SJCRH30 (cell line): ENCODE measurements at regions not wholly inside any gene's neighbourhood (a gene's known extent, or its start where the extent isn't known, plus 50 kb on each side); places are given as distances from the start of the nearest gene placed in this dataset.

Experiments used
- DNase-seq, 2 experiments: peaks; one replicate each; pipeline ENCODE4 v3.0.0-alpha.2; 2015 to 2020
- H3K27ac ChIP-seq: fragments of 250-450 bp; sonication (Bioruptor Pico); 2 replicates; pipeline ENCODE4 v1.5.1; 2020; ENCODE audit warnings: mild to moderate bottlenecking, moderate library complexity
- H3K27me3 ChIP-seq: fragments of 250-450 bp; sonication (Bioruptor Pico); 2 replicates; pipeline ENCODE4 v1.5.1; 2020; ENCODE audit warnings: mild to moderate bottlenecking, moderate library complexity
- H3K36me3 ChIP-seq: fragments of 250-450 bp; sonication (Bioruptor Pico); 2 replicates; pipeline ENCODE4 v1.5.1; 2020; ENCODE audit warnings: mild to moderate bottlenecking, moderate library complexity
- H3K4me1 ChIP-seq: fragments of 250-450 bp; sonication (Bioruptor Pico); 2 replicates; pipeline ENCODE4 v1.5.1; 2020; ENCODE audit warnings: mild to moderate bottlenecking, moderate library complexity
- H3K4me3 ChIP-seq: fragments of 250-450 bp; sonication (Bioruptor Pico); 2 replicates; pipeline ENCODE4 v1.5.1; 2020; ENCODE audit warnings: mild to moderate bottlenecking, moderate library complexity
- H3K9me3 ChIP-seq: fragments of 250-450 bp; sonication (Bioruptor Pico); replicated peaks from 2 replicates; pipeline ENCODE4 v1.5.1; 2020; ENCODE audit warnings: mild to moderate bottlenecking, moderate library complexity

DNA sequence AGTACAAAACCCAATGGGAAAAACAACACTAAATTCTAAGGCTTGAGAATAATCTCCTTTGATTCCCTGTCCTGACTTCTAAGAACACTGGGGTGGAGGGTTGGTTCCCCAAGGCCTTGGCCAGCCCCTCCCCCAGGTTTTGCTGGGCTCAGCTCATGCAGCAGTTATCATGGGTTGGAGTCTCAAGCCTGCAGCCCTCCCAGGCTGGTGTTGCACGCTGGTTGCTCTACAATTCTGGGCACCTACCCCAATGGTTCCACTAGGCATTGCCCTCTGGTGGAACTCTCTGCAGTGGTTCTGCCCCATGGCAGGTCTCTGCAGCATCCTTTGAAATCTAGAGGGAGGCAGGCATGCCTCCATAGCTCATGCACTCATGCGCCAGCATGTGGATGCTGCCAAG lies 184.4 kb upstream of the PALMD start:
- H3K4me3 ChIP-seq = no peak overlapping the region
- no peak overlapping the region for H3K27ac ChIP-seq
- no peak for DNase-seq
- H3K36me3 ChIP-seq = no peaks in the 10 kb centered on the region
- peaks cover 46% of the 10 kb centered on the region for H3K4me1 ChIP-seq
- 0 out of 2 replicates have a peak, but pooled peaks cover 2% of the 10 kb centered on the region for H3K9me3 ChIP-seq
- H3K27me3 ChIP-seq = no peaks in the 10 kb centered on the region

DNA sequence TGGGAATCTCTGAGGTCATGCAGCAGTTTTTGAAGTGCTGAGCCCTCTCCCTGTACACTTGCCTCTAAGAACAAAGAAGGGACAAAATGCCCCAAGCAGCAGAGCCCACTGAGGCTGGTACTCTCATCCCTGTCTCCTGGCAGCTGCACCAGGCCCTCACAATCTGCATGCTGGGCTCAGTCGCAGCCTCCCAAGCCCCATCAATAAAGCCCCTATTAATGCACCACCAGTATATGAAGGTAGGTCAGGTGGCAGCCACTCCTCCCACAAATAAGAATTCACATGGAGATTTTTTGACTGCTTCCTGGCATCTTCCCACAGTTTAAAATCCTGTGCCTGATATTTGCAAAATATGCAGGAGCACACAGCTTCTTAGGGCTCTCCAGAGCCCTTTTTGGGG lies 181.2 kb upstream of the PALMD start:
- DNase-seq = no peak
- H3K9me3 ChIP-seq = no peaks in the 10 kb centered on the region
- no peaks in the 10 kb centered on the region for H3K27me3 ChIP-seq
- no peaks in the 10 kb centered on the region for H3K36me3 ChIP-seq
- H3K4me3 ChIP-seq = no peak overlapping the region
- peaks cover 37% of the 10 kb centered on the region for H3K4me1 ChIP-seq
- peak overlapping the region; percentile 16; the same call in 1 of the 2 replicates for H3K27ac ChIP-seq

DNA sequence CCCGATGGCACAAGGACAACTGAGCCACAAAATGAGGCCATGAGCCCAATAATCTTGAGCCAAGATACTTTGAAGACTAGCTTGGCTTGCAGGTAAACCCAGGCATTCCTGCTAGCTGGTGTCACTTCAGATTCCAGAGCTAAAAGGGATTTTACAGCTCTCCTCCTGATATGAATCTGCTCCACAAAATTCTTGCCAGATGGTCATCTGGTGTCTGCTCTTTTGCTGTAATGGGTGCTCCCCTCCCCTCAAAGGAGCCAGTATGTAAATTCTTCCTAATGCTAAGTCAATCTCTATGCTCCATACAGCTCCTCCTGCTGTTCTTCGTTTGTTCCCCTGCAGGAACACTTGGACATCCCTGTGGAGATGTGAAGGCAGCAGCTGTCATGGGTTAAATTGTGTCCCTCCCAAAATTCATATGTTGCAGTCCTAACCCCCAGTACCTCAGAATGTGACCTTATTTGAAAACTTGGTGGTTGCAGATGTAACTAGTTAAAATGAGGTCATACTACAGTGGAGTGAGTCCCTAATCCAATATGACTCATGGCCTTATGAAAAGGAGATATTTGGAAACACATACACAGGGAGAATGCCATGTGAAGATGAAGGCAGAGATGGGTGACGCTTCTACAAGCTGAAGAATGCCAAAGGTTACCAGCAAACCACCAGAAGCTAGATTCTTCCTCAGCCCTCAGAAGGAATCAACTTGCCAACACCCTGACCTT lies 180.6 kb upstream of the PALMD start:
- no peaks in the 10 kb centered on the region for H3K27me3 ChIP-seq
- H3K4me3 ChIP-seq = no peak overlapping the region
- no peaks in the 10 kb centered on the region for H3K9me3 ChIP-seq
- H3K4me1 ChIP-seq = peaks cover 37% of the 10 kb centered on the region
- H3K27ac ChIP-seq = peak overlapping the region; percentile 16
- peak; percentile 53 to 57 for DNase-seq
- no peaks in the 10 kb centered on the region for H3K36me3 ChIP-seq

DNA sequence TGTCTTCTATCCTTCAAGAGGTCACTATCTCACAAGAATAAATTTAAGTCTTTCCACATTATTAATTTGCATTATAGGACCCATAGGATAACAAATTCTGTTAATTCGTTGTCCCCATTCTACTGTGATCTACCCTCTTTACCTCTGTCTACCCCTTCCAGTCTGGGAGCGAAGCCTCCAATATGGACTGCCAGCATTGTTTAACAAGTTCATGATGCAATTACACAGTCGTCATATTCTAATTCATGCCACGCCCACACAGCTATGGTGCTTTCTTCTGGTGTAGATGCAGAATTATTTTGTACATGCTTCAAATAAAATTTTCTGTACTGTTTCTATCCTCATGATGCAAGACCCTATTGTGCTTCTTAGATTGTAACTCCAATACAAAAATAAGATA lies 178.3 kb upstream of the PALMD start:
- H3K9me3 ChIP-seq = no peaks in the 10 kb centered on the region
- no peaks in the 10 kb centered on the region for H3K36me3 ChIP-seq
- no peaks in the 10 kb centered on the region for H3K27me3 ChIP-seq
- no peak overlapping the region for H3K4me3 ChIP-seq
- no peak overlapping the region for H3K27ac ChIP-seq
- DNase-seq = no peak
- H3K4me1 ChIP-seq = peaks cover 37% of the 10 kb centered on the region

DNA sequence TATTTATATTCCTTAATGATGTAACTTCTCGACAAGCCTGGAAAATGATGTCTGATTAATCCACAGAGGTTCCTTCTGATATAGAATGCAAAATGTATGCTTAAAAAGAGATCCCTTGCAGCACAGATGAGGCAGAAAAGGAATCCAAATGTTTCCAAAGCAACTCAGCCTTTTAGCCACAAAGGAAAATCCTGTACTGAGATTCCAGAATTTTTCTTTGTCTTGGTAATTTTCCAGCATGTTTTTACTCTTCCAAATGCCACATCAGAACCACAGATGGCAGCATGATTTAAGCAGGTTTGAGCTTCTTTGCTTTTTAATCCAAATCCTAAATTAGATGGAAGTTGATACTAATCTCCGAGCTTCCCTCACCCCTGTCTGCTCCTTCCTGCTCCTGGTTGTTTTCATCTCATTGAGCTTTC lies 176.4 kb upstream of the PALMD start:
- no peaks in the 10 kb centered on the region for H3K36me3 ChIP-seq
- no peak for DNase-seq
- H3K4me3 ChIP-seq = no peak overlapping the region
- peaks cover 19% of the 10 kb centered on the region for H3K4me1 ChIP-seq
- no peaks in the 10 kb centered on the region for H3K27me3 ChIP-seq
- H3K27ac ChIP-seq = no peak overlapping the region
- no peaks in the 10 kb centered on the region for H3K9me3 ChIP-seq

DNA sequence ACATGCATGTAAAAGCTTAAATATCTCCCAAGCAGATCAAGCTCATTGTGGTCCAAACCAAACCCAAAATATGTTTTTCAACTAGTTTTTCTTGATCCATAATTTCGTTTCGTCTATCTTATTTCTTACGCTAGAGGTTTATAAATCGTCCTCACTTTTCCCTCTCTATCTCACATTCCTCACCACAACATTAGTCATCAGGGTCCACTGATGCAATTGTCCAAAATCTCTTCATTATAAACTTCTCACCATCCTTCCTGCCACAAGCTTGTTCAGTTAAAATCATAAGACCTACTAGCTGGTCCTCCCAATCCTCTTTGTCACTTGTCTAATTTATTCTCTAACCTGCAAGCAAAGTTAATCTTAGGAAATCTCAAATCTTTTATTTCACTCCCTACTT lies 173.0 kb upstream of the PALMD start:
- H3K9me3 ChIP-seq = no peaks in the 10 kb centered on the region
- no peaks in the 10 kb centered on the region for H3K27me3 ChIP-seq
- no peaks in the 10 kb centered on the region for H3K36me3 ChIP-seq
- DNase-seq = no peak
- 0 out of 2 replicates have a peak, but pooled peaks cover 4% of the 10 kb centered on the region for H3K4me1 ChIP-seq
- H3K27ac ChIP-seq = no peak overlapping the region
- H3K4me3 ChIP-seq = no peak overlapping the region

DNA sequence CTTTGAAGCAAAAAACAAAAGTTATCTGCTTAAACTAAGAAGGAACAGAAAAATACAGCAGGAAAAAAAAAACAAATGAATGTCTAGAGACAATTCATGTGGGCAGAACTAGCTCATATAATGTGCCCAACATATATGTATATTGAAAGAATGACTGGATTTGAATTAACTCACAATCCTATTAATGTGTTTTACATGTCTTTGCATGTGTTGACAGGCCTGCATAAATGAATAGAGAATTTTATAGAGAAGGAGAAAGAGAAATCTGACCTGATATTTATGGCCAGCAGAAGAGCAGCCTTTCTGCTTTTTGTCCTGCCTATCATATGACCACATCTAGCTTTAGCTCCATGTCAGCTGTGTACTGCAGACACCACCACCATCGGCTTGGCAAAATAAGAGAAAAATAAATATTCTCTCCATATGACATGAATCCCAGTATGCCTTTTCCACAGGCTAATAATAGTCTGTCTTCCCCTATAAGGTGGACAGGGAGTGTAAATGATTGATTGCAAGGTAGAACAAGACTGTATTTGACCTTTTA lies 171.5 kb upstream of the PALMD start:
- H3K36me3 ChIP-seq = no peaks in the 10 kb centered on the region
- H3K9me3 ChIP-seq = peaks cover 4% of the 10 kb centered on the region; the same call in 1 of the 2 replicates
- 0 out of 2 replicates have a peak, but pooled peaks cover 3% of the 10 kb centered on the region for H3K4me1 ChIP-seq
- no peak for DNase-seq
- H3K27me3 ChIP-seq = no peaks in the 10 kb centered on the region
- no peak overlapping the region for H3K27ac ChIP-seq
- H3K4me3 ChIP-seq = no peak overlapping the region

DNA sequence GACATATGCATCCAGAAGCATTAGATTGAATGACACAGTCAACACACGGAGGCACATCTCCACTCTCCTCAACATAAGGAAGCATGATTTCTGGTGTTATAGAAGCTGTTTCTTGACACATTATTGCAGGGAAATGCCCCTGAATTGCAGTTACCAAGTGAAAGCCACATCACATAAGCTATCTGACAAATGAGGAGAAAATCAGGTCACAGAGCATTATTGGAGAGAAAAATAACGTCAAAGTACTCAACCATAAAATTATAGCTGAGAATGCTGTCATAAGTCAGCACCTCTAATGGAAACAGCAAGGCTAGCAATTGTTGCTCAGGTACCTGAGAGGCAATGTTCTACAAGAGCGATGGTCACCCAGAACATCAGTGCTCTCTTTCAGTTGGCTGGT lies 169.9 kb upstream of the PALMD start:
- peaks cover 4% of the 10 kb centered on the region; the same call in 1 of the 2 replicates for H3K9me3 ChIP-seq
- H3K36me3 ChIP-seq = no peaks in the 10 kb centered on the region
- no peaks in the 10 kb centered on the region for H3K4me1 ChIP-seq
- no peak overlapping the region for H3K27ac ChIP-seq
- no peak overlapping the region for H3K4me3 ChIP-seq
- DNase-seq = no peak
- H3K27me3 ChIP-seq = no peaks in the 10 kb centered on the region

DNA sequence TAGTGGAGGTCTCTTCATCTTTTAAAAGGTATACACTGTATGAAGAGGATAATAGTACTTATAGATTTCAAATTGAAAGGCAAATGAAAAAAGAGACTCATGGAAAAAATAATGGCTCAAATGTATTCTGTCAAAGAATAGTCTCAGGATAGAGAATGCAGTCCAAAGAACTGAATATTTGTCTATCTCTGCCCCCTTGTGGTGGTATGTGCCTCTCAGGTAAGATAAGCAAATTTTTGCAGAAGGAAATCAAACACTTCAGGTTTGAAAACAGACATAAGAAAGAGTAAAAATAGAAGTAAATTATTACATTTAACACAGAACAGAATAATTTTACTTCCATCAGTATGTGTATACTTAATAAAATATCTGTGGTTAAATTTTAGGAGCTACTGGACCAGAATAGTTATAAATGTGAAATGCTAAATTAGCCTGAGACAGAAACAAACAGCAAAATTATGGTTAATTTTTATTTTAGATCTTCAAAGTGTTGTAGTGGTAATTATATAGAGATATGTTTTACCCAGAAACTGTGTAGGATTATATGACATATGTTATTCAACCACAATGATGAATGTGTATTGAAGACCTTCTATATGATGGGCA lies 164.4 kb upstream of the PALMD start:
- H3K4me3 ChIP-seq = no peak overlapping the region
- no peaks in the 10 kb centered on the region for H3K36me3 ChIP-seq
- H3K27me3 ChIP-seq = no peaks in the 10 kb centered on the region
- H3K27ac ChIP-seq = no peak overlapping the region
- H3K9me3 ChIP-seq = peaks cover 4% of the 10 kb centered on the region; the same call in 1 of the 2 replicates
- no peaks in the 10 kb centered on the region for H3K4me1 ChIP-seq
- DNase-seq = peak; percentile 64 to 85

DNA sequence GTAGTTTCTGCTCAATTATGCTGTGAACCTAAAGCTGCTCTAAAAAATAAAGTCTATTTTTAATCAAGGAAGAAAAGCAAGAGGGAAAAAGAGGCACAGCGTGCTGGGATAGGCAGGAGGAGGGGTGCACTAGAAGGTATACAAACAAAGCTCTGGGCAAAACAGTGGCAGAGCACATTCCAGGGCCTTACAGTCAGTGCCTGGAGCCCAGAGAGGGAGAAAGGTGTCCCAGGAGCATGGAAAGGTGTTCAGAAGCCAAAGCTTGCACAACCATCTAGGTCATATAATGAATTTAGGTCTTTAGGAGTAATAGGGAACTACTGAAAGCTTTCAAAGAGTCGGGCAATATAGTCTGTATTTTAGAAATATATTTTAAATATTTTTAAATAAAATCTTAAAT lies 163.6 kb upstream of the PALMD start:
- no peak overlapping the region for H3K4me3 ChIP-seq
- H3K9me3 ChIP-seq = peaks cover 4% of the 10 kb centered on the region; the same call in 1 of the 2 replicates
- no peak overlapping the region for H3K27ac ChIP-seq
- no peaks in the 10 kb centered on the region for H3K36me3 ChIP-seq
- no peak for DNase-seq
- H3K27me3 ChIP-seq = no peaks in the 10 kb centered on the region
- no peaks in the 10 kb centered on the region for H3K4me1 ChIP-seq

DNA sequence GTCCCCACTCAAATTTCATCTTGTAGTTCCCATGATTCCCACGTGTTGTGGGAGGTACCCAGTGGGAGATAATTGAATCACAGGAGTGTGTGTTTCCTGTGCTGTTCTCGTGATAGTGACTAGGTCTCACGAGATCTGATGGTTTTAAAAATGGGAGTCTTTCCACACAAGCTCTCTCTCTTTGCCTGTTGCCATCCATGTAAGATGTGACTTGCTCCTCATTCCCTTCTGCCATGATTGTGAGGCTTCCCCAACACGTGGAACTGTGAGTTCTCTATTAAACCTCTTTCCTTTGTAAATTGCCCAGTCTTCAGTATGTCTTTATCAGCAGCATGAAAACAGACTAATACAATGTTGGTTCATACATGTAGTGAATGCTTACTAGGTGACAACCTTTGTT lies 163.2 kb upstream of the PALMD start:
- H3K27me3 ChIP-seq = no peaks in the 10 kb centered on the region
- no peaks in the 10 kb centered on the region for H3K36me3 ChIP-seq
- H3K4me1 ChIP-seq = no peaks in the 10 kb centered on the region
- no peak for DNase-seq
- H3K27ac ChIP-seq = no peak overlapping the region
- H3K4me3 ChIP-seq = no peak overlapping the region
- H3K9me3 ChIP-seq = peaks cover 4% of the 10 kb centered on the region; the same call in 1 of the 2 replicates

DNA sequence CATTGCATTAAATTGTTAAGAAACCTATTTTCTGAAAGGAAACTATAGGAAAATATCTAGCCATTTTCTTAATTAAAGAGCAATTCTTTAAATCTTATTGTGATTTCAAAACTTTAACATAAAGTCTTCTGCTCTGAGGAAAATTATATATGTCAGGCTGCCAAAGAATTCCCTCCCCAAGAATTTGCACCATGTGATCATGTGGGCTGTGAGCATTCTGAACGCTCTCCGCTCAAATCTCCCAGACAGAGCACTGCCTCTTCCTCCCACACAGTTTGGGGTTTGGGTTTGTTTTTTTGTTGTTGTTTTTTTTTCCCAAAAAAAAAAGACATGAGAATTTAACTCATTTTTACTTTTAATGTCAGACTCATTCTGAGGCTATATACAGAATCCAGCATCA lies 155.9 kb upstream of the PALMD start:
- Histone ChIP-seq H3K9me3 (no peaks in the 10 kb centered on the region), H3K4me1 (no peaks in the 10 kb centered on the region), H3K36me3 (no peaks in the 10 kb centered on the region), H3K4me3 (no peak overlapping the region), H3K27ac (no peak overlapping the region), H3K27me3 (no peaks in the 10 kb centered on the region)
- DNase-seq = no peak

DNA sequence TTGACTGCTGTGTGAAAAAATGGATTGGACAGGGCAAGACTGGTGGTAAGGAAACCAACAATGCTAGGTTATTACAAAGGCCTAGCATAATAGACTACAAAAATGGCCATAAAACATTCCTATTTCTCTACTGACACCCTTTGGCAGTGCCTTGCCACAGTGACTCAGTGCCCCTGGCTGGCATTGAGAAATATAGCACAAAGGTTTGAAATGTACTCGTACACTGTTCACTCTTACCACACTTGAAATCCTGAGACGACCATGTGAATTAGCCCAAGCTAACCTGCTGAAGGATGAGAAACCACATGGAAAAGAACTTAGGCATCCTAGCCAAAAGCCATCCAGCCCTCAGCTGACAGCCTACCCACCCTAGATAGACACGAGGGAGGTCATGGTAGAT lies 149.8 kb upstream of the PALMD start:
- Histone ChIP-seq H3K36me3 (no peaks in the 10 kb centered on the region), H3K4me1 (no peaks in the 10 kb centered on the region), H3K9me3 (no peaks in the 10 kb centered on the region; the same call in 1 of the 2 replicates), H3K27me3 (no peaks in the 10 kb centered on the region), H3K27ac (no peak overlapping the region), H3K4me3 (no peak overlapping the region)
- no peak for DNase-seq

DNA sequence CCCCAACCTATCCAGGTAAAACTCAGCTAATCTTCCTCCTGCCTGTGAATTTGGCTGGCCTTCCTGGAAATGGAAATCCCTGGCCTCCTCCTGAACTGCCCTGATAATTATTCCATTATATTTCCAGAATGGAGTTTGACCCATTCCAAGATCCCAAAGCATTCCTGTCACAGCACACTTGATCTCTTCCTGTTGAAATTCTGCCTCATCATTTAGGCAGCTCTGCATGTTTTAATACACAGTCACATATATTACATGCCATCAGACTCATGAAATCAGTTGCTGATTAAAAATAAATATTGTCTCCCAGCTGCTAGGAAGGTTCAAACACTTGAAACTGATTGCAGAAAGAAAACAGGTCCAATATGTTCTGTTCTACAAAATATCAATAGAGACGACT lies 148.2 kb upstream of the PALMD start:
- H3K9me3 ChIP-seq = no peaks in the 10 kb centered on the region; the same call in 1 of the 2 replicates
- H3K4me1 ChIP-seq = no peaks in the 10 kb centered on the region
- H3K27ac ChIP-seq = no peak overlapping the region
- no peaks in the 10 kb centered on the region for H3K27me3 ChIP-seq
- no peaks in the 10 kb centered on the region for H3K36me3 ChIP-seq
- no peak for DNase-seq
- H3K4me3 ChIP-seq = no peak overlapping the region

DNA sequence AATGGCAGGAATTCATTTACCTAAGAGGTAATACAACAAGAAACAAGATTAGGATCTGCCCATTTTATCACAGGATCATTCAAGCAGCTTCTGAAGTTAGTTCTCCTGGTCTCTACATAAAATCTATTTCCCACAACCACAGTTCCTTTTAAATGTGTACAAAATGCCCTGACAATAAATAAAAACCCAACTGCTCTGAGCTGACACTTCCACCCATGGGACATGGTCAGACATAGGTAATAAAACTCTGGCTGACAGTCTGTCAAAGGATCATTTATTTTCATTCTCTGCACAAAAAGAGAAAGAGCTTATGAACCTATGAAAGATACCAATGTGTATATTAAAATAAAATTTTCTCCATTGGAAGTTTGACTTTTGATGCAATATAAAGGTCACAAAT lies 145.4 kb upstream of the PALMD start:
- Histone ChIP-seq H3K4me3 (no peak overlapping the region), H3K36me3 (no peaks in the 10 kb centered on the region), H3K9me3 (no peaks in the 10 kb centered on the region; the same call in 1 of the 2 replicates), H3K27ac (no peak overlapping the region), H3K27me3 (no peaks in the 10 kb centered on the region), H3K4me1 (no peaks in the 10 kb centered on the region)
- no peak for DNase-seq
